Pancreas (tissue), 10 donors: ENCODE measurements at regions not wholly inside any gene's neighbourhood (a gene's known extent, or its start where the extent isn't known, plus 50 kb on each side); places are given as distances from the start of the nearest gene placed in this dataset.

Experiments
- ATAC-seq, 4 donors: fragments of 200-7000 bp; cut with Tn5 transposase; one replicate each; pipeline versions ENCODE4 v1.8.0 to v1.9.1; 2020; ENCODE audit warnings: mild to moderate bottlenecking in 4 of 4, moderate library complexity in 4 of 4
- DNase-seq, 6 donors: peaks; one replicate each; pipeline ENCODE4 v3.0.0-alpha.2; 2020
- FAIRE-seq: peaks from 2 replicates; lab custom pipeline; 2012; peaks lifted over from hg19 to GRCh38; lab: Jason Lieb, UNC
- H3K27ac ChIP-seq, 4 donors: fragments of 200-600 bp; sonication (generic); 1 replicate in 3 of 4; 2 replicates in 1 of 4; pipeline versions ENCODE4 v1.5.0 to v1.8.0; 2020
- H3K27me3 ChIP-seq, 4 donors: fragments of 200-600 bp; one replicate each; pipeline ENCODE4 v1.8.0; 2021
- H3K36me3 ChIP-seq, 3 donors: fragments of 200-600 bp; sonication (generic) in 1 of 3; one replicate each; pipeline versions ENCODE4 v1.5.0 to v1.8.0; 2020 to 2021
- H3K4me1 ChIP-seq, 3 donors: fragments of 200-600 bp; one replicate each; pipeline ENCODE4 v1.8.0; 2021
- H3K4me3 ChIP-seq, 4 donors: fragments of 200-600 bp; sonication (generic) in 2 of 4; one replicate each; pipeline versions ENCODE4 v1.5.0 to v1.8.0; 2020 to 2021
- H3K9me3 ChIP-seq, 4 donors: fragments of 200-600 bp; one replicate each; pipeline ENCODE4 v1.8.0; 2021
- WGBS, 2 donors: extraction: QIAGEN DNeasy Blood & Tissue Kit; methylation state at CpG; one replicate each; pipeline ENCODE4 v1.1.7; 2013; 5-methylcytosine and 5-hydroxymethylcytosine counted together
- intact Hi-C, 3 donors: fragments of 100-400 bp; cut with DNase I; formaldehyde crosslinking; loops; one replicate each; pipeline versions ENCODE4 v1.11.1 to v1.14.2; 2022
- TF ChIP-seq, protein P1 (sequence below), 4 donors: fragments of 200-600 bp; sonication (generic) in 3 of 4; IDR thresholded peaks; one replicate each; pipeline versions ENCODE4 v1.5.0 to v1.8.0; 2021; ENCODE audit warnings: antibody characterized with exemption in 4 of 4
- donor health status: healthy with polysubstance abuse.
- donor health status: DM: no; HTN: no; CAD: no; lungs with moderate emphysema.
- donor health status: DM: no; HTN: no; CAD: no.
- donor health status: control.
- donor health status: control.
- donor health status: Bipolar disorder and iron deficiency.
- donor health status: DM: yes; HTN: yes; CAD: no.
- donor health status: DM: no; HTN: no; CAD: no.
- donor health status: DM: no; HTN: no; CAD: no.
- donor health status: DM: yes; HTN: yes; CAD: no.

DNA sequence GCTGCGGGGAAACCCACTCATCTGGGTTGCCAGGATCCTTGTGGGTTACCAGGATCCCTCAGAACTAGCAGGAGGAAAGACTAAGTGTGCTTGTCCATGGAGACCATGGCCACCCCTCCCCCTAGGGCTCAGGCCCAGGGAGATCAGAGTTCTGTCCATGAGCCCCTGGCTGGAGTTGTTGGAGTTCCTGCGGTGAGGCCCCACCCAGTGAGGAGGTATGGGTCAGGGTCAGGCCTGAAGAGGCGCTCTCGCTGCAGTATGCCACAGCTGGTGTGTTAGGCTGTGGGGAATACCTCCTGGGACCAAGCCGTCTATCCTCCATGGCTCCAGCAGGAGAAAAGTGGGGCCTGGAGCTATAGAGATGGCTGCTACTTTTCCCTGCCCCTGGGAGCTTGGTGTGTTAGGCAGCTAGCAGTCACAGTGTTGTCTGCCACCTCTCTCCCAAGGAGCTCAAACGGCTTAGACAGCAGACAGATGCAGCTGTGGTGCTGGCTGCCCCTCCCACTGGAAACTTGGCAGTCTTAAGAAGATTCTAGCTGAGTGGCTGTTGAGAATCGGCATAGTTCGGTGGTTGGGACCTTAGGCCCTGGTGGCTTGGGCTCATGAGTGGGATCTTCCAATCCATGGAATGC lies 240.3 kb upstream of the CELF4 start:
- intact Hi-C loops: no loop called here
- no peak for FAIRE-seq
- DNase-seq: no peak
- no peaks in the 10 kb centered on the region for H3K36me3 ChIP-seq
- no peak overlapping the region for H3K27ac ChIP-seq
- TF ChIP-seq, protein P1, sequence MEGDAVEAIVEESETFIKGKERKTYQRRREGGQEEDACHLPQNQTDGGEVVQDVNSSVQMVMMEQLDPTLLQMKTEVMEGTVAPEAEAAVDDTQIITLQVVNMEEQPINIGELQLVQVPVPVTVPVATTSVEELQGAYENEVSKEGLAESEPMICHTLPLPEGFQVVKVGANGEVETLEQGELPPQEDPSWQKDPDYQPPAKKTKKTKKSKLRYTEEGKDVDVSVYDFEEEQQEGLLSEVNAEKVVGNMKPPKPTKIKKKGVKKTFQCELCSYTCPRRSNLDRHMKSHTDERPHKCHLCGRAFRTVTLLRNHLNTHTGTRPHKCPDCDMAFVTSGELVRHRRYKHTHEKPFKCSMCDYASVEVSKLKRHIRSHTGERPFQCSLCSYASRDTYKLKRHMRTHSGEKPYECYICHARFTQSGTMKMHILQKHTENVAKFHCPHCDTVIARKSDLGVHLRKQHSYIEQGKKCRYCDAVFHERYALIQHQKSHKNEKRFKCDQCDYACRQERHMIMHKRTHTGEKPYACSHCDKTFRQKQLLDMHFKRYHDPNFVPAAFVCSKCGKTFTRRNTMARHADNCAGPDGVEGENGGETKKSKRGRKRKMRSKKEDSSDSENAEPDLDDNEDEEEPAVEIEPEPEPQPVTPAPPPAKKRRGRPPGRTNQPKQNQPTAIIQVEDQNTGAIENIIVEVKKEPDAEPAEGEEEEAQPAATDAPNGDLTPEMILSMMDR (IDR thresholded peaks at IDR 0.05): no peak
- H3K9me3 ChIP-seq: no peaks in the 10 kb centered on the region
- 66 to 70% methylated on average over 8 of the region's 8 CpGs for WGBS, 2 donors
- no peaks in the 10 kb centered on the region for H3K4me1 ChIP-seq
- no peaks in the 10 kb centered on the region for H3K27me3 ChIP-seq
- ATAC-seq: no peak
- no peak overlapping the region for H3K4me3 ChIP-seq

DNA sequence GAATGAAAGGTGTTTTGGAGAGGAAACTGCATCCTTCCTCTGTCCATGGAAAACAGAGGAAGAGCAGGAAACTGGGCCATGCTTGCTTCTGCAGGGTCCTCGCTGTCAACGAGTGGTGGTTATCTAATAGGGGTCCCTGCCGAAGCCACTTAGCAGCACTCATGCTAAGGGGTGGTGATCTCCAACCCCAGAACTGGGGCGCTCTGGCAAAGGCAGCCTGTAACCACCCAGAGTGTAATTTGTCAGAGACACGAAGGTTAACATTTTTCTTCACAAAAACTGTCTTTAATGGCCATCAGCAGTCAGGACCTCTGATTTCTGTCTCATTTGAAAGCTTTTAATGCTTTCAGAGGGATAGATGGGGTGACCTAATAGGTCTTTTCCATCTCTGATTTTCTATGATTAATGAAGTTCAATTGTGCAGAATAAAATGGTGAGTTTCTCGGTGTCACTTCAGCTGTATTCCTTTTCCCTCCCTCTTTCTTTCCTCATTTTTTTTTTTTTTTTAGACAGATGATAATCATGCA lies 231.3 kb upstream of the CELF4 start:
- H3K27me3 ChIP-seq: no peaks in the 10 kb centered on the region
- TF ChIP-seq, protein P1 (IDR thresholded peaks at IDR 0.05): no peak
- intact Hi-C loops: no loop called here
- no peaks in the 10 kb centered on the region for H3K4me1 ChIP-seq
- DNase-seq (no peak), FAIRE-seq (no peak), ATAC-seq (no peak)
- WGBS, 2 donors: 49 to 66% methylated on average over 6 of the region's 6 CpGs
- H3K9me3 ChIP-seq: no peaks in the 10 kb centered on the region
- H3K4me3 ChIP-seq: no peak overlapping the region
- no peaks in the 10 kb centered on the region for H3K36me3 ChIP-seq
- H3K27ac ChIP-seq: no peak overlapping the region

DNA sequence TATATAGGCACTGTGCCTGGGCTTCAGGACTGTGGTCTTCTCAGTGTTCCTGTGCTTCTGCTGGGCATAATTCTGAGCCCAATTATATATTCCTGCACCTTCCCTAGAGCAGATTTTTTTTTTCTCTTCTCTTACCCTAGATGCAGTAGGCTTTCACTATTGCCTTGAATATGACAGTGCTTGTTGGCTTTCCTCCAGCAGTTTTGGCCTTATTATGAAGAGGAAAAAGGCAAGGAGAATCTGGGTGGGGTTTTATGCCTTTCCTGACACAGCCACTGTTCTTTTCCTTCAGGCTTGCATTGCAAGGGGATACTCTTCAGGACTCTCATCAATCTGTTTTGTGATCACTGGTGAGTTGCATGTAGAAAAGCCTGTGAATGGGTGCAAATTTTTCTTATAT lies 221.9 kb upstream of the CELF4 start:
- Histone ChIP-seq H3K36me3 (no peaks in the 10 kb centered on the region), H3K27me3 (no peaks in the 10 kb centered on the region), H3K4me1 (no peaks in the 10 kb centered on the region), H3K27ac (no peak overlapping the region), H3K4me3 (no peak overlapping the region), H3K9me3 (no peaks in the 10 kb centered on the region)
- DNase-seq: no peak
- TF ChIP-seq, protein P1 (IDR thresholded peaks at IDR 0.05): no peak
- ATAC-seq: no peak
- no peak for FAIRE-seq
- intact Hi-C loops: no loop called here

DNA sequence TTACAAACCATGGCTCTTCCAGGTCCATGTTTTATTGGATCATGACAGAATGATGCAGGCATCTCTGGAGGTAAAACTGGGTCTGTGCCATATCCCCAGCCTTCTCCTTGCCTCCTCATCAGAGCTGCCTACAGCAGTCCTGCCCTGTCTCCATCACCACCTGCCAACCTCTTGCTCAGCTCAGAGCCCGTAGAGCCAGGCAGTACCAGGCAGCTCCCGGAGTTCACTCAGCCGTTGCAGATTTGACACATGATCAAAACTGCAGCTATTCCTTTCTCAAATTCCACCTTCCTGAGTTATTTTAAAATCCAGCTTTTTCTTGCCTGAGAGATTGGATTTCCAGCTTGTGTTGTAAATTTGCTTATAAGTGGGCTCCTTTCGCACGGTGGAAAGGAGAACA lies 218.2 kb upstream of the CELF4 start:
- TF ChIP-seq, protein P1 (IDR thresholded peaks at IDR 0.05): no peak
- no peaks in the 10 kb centered on the region for H3K4me1 ChIP-seq
- ATAC-seq: no peak
- H3K27me3 ChIP-seq: peaks cover 0 to 3% (median 0%) of the 10 kb centered on the region in 4 donors
- intact Hi-C loops: no loop called here
- WGBS, 2 donors: 53 to 63% methylated on average over 5 of the region's 5 CpGs
- no peak overlapping the region for H3K4me3 ChIP-seq
- no peak for DNase-seq
- H3K36me3 ChIP-seq: no peaks in the 10 kb centered on the region
- H3K27ac ChIP-seq: no peak overlapping the region
- no peaks in the 10 kb centered on the region for H3K9me3 ChIP-seq
- FAIRE-seq: no peak

DNA sequence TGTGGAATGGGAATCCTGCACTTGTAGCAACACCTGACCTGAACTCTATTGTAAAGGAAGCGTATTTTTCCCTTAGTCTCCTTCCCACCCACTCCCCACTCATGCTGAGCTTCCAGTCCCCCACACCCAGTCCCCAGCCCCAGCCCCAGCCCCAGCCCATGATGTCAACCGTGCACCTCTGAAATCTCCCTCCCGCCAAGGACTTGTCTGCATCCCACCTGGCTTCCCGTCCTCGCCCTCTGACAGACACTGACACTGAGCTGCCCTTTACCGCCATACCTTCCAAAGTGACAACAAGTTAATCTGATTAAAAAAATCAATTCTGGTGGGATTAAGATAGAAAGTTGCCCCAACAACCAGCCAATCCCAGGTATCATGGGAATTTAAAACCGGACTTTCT lies 213.6 kb upstream of the CELF4 start:
- WGBS, 2 donors: 40 to 58% methylated on average over 7 of the region's 7 CpGs
- H3K4me3 ChIP-seq: no peak overlapping the region
- no peaks in the 10 kb centered on the region for H3K9me3 ChIP-seq
- no peaks in the 10 kb centered on the region for H3K4me1 ChIP-seq
- intact Hi-C loops: no loop called here
- no peaks in the 10 kb centered on the region for H3K36me3 ChIP-seq
- no peak for ATAC-seq
- TF ChIP-seq, protein P1 (IDR thresholded peaks at IDR 0.05): no peak
- FAIRE-seq: no peak
- peaks cover 0 to 3% (median 0%) of the 10 kb centered on the region in 4 donors for H3K27me3 ChIP-seq
- no peak overlapping the region for H3K27ac ChIP-seq
- no peak for DNase-seq
